Esophagus squamous epithelium (tissue), 4 donors: ENCODE measurements at regions not wholly inside any gene's neighbourhood (a gene's known extent, or its start where the extent isn't known, plus 50 kb on each side); places are given as distances from the start of the nearest gene placed in this dataset.

Experiments used
- CTCF ChIP-seq, 6 experiments: fragments of 450-650 bp in 4 of 6; fragments of 200-600 bp in 2 of 6; sonication (generic) in 2 of 6; IDR thresholded peaks; one replicate each; pipeline ENCODE4 v1.5.1; 2016 to 2019; ENCODE audit warnings: antibody characterized with exemption in 6 of 6, mild to moderate bottlenecking in 4 of 6, moderate library complexity in 4 of 6
- POLR2A ChIP-seq, 4 donors: fragments of 450-650 bp; IDR thresholded peaks; one replicate each; pipeline ENCODE4 v1.6.1; 2017; ENCODE audit warnings: antibody characterized with exemption in 4 of 4, mild to moderate bottlenecking in 4 of 4, moderate library complexity in 3 of 4

- TF ChIP-seq CTCF (IDR thresholded peaks at IDR 0.05): no peak
- TF ChIP-seq POLR2A (IDR thresholded peaks at IDR 0.05): no peak
These were observed 149.4 kb downstream of the GADD45G start for GRCh38 chr9:89754193-89754592.
